Thyroid gland (tissue), 4 donors: ENCODE measurements at regions not wholly inside any gene's neighbourhood (a gene's known extent, or its start where the extent isn't known, plus 50 kb on each side); places are given as distances from the start of the nearest gene placed in this dataset.

ENCODE experiments used
- POLR2A ChIP-seq, 2 donors: fragments of 450-650 bp; IDR thresholded peaks; one replicate each; pipeline ENCODE4 v1.6.1; 2017; ENCODE audit warnings: antibody characterized with exemption in 2 of 2, mild to moderate bottlenecking in 2 of 2, moderate library complexity in 1 of 2
- TF ChIP-seq, protein P1 (sequence below), 6 experiments: fragments of 200-600 bp in 3 of 6; fragments of 450-650 bp in 3 of 6; sonication (generic) in 3 of 6; IDR thresholded peaks; one replicate each; pipeline ENCODE4 v1.5.1; 2016 to 2019; ENCODE audit warnings: antibody characterized with exemption in 6 of 6, mild to moderate bottlenecking in 2 of 6, inconsistent platforms in 1 of 6, moderate library complexity in 1 of 6

DNA sequence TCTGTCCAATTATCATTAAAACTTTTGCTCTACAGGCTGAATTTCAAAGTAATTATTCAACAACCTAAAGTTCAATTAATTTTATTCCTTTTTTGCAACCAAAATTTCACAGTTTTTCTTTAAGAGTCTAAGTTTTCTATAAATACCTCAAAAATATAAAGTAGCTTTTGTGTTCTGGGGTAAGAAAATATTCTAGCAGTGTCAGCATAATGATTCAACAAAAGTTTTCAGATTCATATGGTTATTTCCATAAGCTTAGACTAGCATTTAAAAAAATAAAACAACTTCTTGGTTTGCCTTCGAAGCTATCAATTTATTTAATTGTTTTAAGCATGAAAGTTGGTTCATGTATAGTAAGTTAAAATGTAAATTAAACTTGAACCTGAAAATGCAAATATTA is 1962.3 kb upstream of the CDH6 start:
- TF ChIP-seq, protein P1, sequence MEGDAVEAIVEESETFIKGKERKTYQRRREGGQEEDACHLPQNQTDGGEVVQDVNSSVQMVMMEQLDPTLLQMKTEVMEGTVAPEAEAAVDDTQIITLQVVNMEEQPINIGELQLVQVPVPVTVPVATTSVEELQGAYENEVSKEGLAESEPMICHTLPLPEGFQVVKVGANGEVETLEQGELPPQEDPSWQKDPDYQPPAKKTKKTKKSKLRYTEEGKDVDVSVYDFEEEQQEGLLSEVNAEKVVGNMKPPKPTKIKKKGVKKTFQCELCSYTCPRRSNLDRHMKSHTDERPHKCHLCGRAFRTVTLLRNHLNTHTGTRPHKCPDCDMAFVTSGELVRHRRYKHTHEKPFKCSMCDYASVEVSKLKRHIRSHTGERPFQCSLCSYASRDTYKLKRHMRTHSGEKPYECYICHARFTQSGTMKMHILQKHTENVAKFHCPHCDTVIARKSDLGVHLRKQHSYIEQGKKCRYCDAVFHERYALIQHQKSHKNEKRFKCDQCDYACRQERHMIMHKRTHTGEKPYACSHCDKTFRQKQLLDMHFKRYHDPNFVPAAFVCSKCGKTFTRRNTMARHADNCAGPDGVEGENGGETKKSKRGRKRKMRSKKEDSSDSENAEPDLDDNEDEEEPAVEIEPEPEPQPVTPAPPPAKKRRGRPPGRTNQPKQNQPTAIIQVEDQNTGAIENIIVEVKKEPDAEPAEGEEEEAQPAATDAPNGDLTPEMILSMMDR (IDR thresholded peaks at IDR 0.05) = no peak
- no peak for TF ChIP-seq POLR2A (IDR thresholded peaks at IDR 0.05)
